IMR-90 (cell line): ENCODE measurements at regions not wholly inside any gene's neighbourhood (a gene's known extent, or its start where the extent isn't known, plus 50 kb on each side); places are given as distances from the start of the nearest gene placed in this dataset.

ENCODE experiments used
- ATAC-seq: fragments of 200-7000 bp; cut with Tn5 transposase; 2 replicates; pipeline ENCODE4 v1.9.1; 2020; ENCODE audit warnings: low read depth, mild to moderate bottlenecking, moderate library complexity
- BruUV-seq: library from RNA; stranded (reverse); fragments of 400-500 nt; replicated peaks from 2 replicates; lab custom pipeline; 2021; lab: Mats Ljungman, UMichigan
- CTCF ChIA-PET: fragments of 300-600 bp; formaldehyde crosslinking; extraction: SDS; loops from one replicate; lab custom pipeline; 2021; ENCODE audit warnings: antibody characterized with exemption; lab: Yijun Ruan, JAX
- POLR2A ChIA-PET: fragments of 300-600 bp; sonication (Branson Sonifier 250); formaldehyde crosslinking; loops from one replicate; lab custom pipeline; 2022; ENCODE audit warnings: antibody characterized with exemption; ENCODE audit not compliant: unreplicated experiment; lab: Charles Lee
- DNase-seq: peaks from one replicate; pipeline ENCODE4 v3.0.0; 2013
- H2AFZ ChIP-seq: replicated peaks from 2 replicates; pipeline ENCODE3; 2013; ENCODE audit warnings: low read length, mild to moderate bottlenecking; ENCODE audit not compliant: poor library complexity
- H2AK5ac ChIP-seq: 2 replicates; pipeline ENCODE4 v1.6.1; 2013; ENCODE audit warnings: low read depth, low read length, inconsistent platforms
- H2AK9ac ChIP-seq: replicated peaks from 2 replicates; pipeline ENCODE3; 2013; ENCODE audit warnings: mild to moderate bottlenecking, low read depth, low read length, moderate library complexity; ENCODE audit not compliant: poor library complexity
- H2BK120ac ChIP-seq: 2 replicates; pipeline ENCODE4 v1.6.1; 2013; ENCODE audit warnings: low read depth, low read length, inconsistent platforms
- H2BK15ac ChIP-seq: 3 replicates; pipeline ENCODE4 v1.6.1; 2013; ENCODE audit warnings: low read depth, low read length, inconsistent platforms
- H2BK20ac ChIP-seq: 2 replicates; pipeline ENCODE4 v1.6.1; 2013; ENCODE audit warnings: low read depth, mild to moderate bottlenecking, inconsistent platforms, low read length, moderate library complexity
- H2BK5ac ChIP-seq: 2 replicates; pipeline ENCODE4 v1.6.1; 2013; ENCODE audit warnings: mild to moderate bottlenecking, low read depth, low read length, inconsistent platforms; ENCODE audit not compliant: poor library complexity, severe bottlenecking
- H3K14ac ChIP-seq: replicated peaks from 2 replicates; pipeline ENCODE4 v1.6.1; 2013; ENCODE audit warnings: low read depth, low read length, inconsistent platforms
- H3K18ac ChIP-seq: 2 replicates; pipeline ENCODE4 v1.6.1; 2013; ENCODE audit warnings: low read depth, low read length, control low read depth
- H3K23ac ChIP-seq: 2 replicates; pipeline ENCODE4 v1.6.1; 2013; ENCODE audit warnings: low read depth, low read length, inconsistent platforms
- H3K27ac ChIP-seq: 2 replicates; pipeline ENCODE4 v1.5.1; 2013; ENCODE audit warnings: mild to moderate bottlenecking, control low read depth, low read length; ENCODE audit not compliant: insufficient read depth
- H3K27me3 ChIP-seq: 2 replicates; pipeline ENCODE4 v1.6.1; 2013; ENCODE audit warnings: low read length; ENCODE audit not compliant: control insufficient read depth, insufficient read depth
- H3K36me3 ChIP-seq: 2 replicates; pipeline ENCODE4 v1.6.1; 2013; ENCODE audit warnings: low read length, mixed read lengths; ENCODE audit not compliant: control insufficient read depth, insufficient read depth
- H3K4ac ChIP-seq: 2 replicates; pipeline ENCODE4 v1.6.1; 2013; ENCODE audit warnings: low read depth, low read length, inconsistent platforms
- H3K4me1 ChIP-seq: 2 replicates; pipeline ENCODE4 v1.6.1; 2013; ENCODE audit warnings: low read length, mixed read lengths; ENCODE audit not compliant: control insufficient read depth, insufficient read depth
- H3K4me2 ChIP-seq: 2 replicates; pipeline ENCODE4 v1.6.1; 2013; ENCODE audit warnings: low read depth, mild to moderate bottlenecking, control low read depth, low read length, moderate library complexity
- H3K4me3 ChIP-seq: 2 replicates; pipeline ENCODE4 v1.5.1; 2013; ENCODE audit warnings: low read depth, mild to moderate bottlenecking, control low read depth, low read length, moderate library complexity; ENCODE audit not compliant: insufficient read depth
- H3K56ac ChIP-seq: 2 replicates; pipeline ENCODE4 v1.6.1; 2013; ENCODE audit warnings: low read length, inconsistent platforms; ENCODE audit not compliant: insufficient read depth; ENCODE audit errors: extremely low read depth
- H3K79me1 ChIP-seq, 2 experiments: 2 replicates each; pipeline ENCODE4 v1.6.1; 2013; ENCODE audit warnings: low read length in 2 of 2, inconsistent platforms in 1 of 2, low read depth in 1 of 2
- H3K9ac ChIP-seq: 2 replicates; pipeline ENCODE4 v1.6.1; 2013; ENCODE audit warnings: low read depth, low read length, control low read depth
- H3K9me1 ChIP-seq: 2 replicates; pipeline ENCODE4 v1.6.1; 2013; ENCODE audit warnings: low read length, inconsistent platforms; ENCODE audit not compliant: insufficient read depth
- H3K9me3 ChIP-seq: 2 replicates; pipeline ENCODE4 v1.6.1; 2013; ENCODE audit warnings: low read length; ENCODE audit not compliant: control insufficient read depth, insufficient read depth
- H4K20me1 ChIP-seq: 2 replicates; pipeline ENCODE4 v1.6.1; 2013; ENCODE audit warnings: low read length, inconsistent platforms; ENCODE audit not compliant: insufficient read depth
- H4K5ac ChIP-seq: 2 replicates; pipeline ENCODE4 v1.6.1; 2013; ENCODE audit warnings: mild to moderate bottlenecking, low read depth, low read length, control low read depth
- H4K8ac ChIP-seq, 2 experiments: 2 replicates each; pipeline ENCODE4 v1.6.1; 2013; ENCODE audit warnings: low read depth in 2 of 2, low read length in 2 of 2, control low read depth in 1 of 2, inconsistent platforms in 1 of 2
- H4K91ac ChIP-seq: 2 replicates; pipeline ENCODE4 v1.6.1; 2013; ENCODE audit warnings: low read depth, low read length, inconsistent platforms; ENCODE audit not compliant: insufficient read depth
- BHLHE40 ChIP-seq: fragments of 150-350 bp; IDR thresholded peaks from 2 replicates; pipeline ENCODE4 v1.6.1; 2016; ENCODE audit warnings: mild to moderate bottlenecking, low read depth, low read length
- CEBPB ChIP-seq: IDR thresholded peaks from 2 replicates; pipeline ENCODE4 v1.6.1; 2012; ENCODE audit warnings: low read depth, low read length, improper control_type of control experiment
- CHD1 ChIP-seq: IDR thresholded peaks from 2 replicates; pipeline ENCODE4 v1.6.1; 2012; ENCODE audit warnings: low read depth, low read length, improper control_type of control experiment
- FOS ChIP-seq: fragments of 150-350 bp; IDR thresholded peaks from 2 replicates; pipeline ENCODE4 v1.6.1; 2016; ENCODE audit warnings: low read depth, low read length
- MAFK ChIP-seq: IDR thresholded peaks from 2 replicates; pipeline ENCODE4 v1.6.1; 2012; ENCODE audit warnings: low read depth, low read length, improper control_type of control experiment
- MAZ ChIP-seq: IDR thresholded peaks from 2 replicates; pipeline ENCODE4 v1.6.1; 2012; ENCODE audit warnings: low read depth, mild to moderate bottlenecking, low read length, improper control_type of control experiment, moderate library complexity, borderline replicate concordance
- MXI1 ChIP-seq: IDR thresholded peaks from 2 replicates; pipeline ENCODE4 v1.6.1; 2012; ENCODE audit warnings: low read depth, mild to moderate bottlenecking, low read length, moderate library complexity, borderline replicate concordance
- NFE2L2 ChIP-seq: fragments of 150-350 bp; IDR thresholded peaks from 2 replicates; pipeline ENCODE4 v1.6.1; 2016; ENCODE audit warnings: low read depth, mild to moderate bottlenecking, low read length
- POLR2A ChIP-seq: IDR thresholded peaks from 2 replicates; pipeline ENCODE4 v1.6.1; 2012; ENCODE audit warnings: mild to moderate bottlenecking, low read depth, low read length
- RAD21 ChIP-seq: IDR thresholded peaks from 2 replicates; pipeline ENCODE4 v1.6.1; 2012; ENCODE audit warnings: low read length, improper control_type of control experiment
- RCOR1 ChIP-seq: IDR thresholded peaks from 2 replicates; pipeline ENCODE4 v1.6.1; 2012; ENCODE audit warnings: mild to moderate bottlenecking, low read length, improper control_type of control experiment; ENCODE audit not compliant: insufficient replicate concordance
- RFX5 ChIP-seq: IDR thresholded peaks from 2 replicates; pipeline ENCODE4 v1.8.0; 2012; ENCODE audit warnings: low read depth, mild to moderate bottlenecking, low read length, moderate library complexity
- SMC3 ChIP-seq: fragments of 150-350 bp; IDR thresholded peaks from 2 replicates; pipeline ENCODE4 v1.6.1; 2016; ENCODE audit warnings: low read depth, mild to moderate bottlenecking, antibody characterized with exemption, low read length, moderate library complexity
- WGBS, 2 experiments: methylation state at CpG; one replicate each; pipeline versions ENCODE4 v1.1.5 to v1.1.7; 2013; ENCODE audit warnings: missing lambda C conversion rate in 2 of 2; ENCODE audit not compliant: insufficient read length in 1 of 2; ENCODE audit errors: extremely low coverage in 2 of 2; 5-methylcytosine and 5-hydroxymethylcytosine counted together
- dilution Hi-C: fragments of 300-500 bp; cut with HindIII; formaldehyde crosslinking; loops from one replicate; pipeline ENCODE4 v1.14.3; 2018; ENCODE audit warnings: low sequenced_read_pairs; ENCODE audit not compliant: unreplicated experiment
- in situ Hi-C: fragments of 300-500 bp; cut with MboI; formaldehyde crosslinking; loops from 3 replicates; pipeline ENCODE4 v1.14.3; 2019; ENCODE audit warnings: low sequenced_read_pairs, inconsistent platforms, mixed read lengths
- intact Hi-C: fragments of 100-400 bp; cut with micrococcal nuclease; formaldehyde crosslinking; loops from 2 replicates; pipeline ENCODE4 v1.10.0; 2022
- TF ChIP-seq, protein P1 (sequence below): fragments of 150-350 bp; IDR thresholded peaks from 2 replicates; pipeline ENCODE4 v1.6.1; 2017; ENCODE audit warnings: mild to moderate bottlenecking, antibody characterized with exemption, low read length, low read depth
- TF ChIP-seq, protein P2 (sequence below): conservative IDR thresholded peaks from 2 replicates; pipeline ENCODE4 v1.5.1; 2012; ENCODE audit warnings: mild to moderate bottlenecking, low read depth, low read length, improper control_type of control experiment
- TF ChIP-seq, protein P3 (sequence below): fragments of 150-350 bp; IDR thresholded peaks from 2 replicates; pipeline ENCODE4 v1.6.1; 2016; ENCODE audit warnings: low read depth, mild to moderate bottlenecking, low read length, moderate library complexity, borderline replicate concordance

DNA sequence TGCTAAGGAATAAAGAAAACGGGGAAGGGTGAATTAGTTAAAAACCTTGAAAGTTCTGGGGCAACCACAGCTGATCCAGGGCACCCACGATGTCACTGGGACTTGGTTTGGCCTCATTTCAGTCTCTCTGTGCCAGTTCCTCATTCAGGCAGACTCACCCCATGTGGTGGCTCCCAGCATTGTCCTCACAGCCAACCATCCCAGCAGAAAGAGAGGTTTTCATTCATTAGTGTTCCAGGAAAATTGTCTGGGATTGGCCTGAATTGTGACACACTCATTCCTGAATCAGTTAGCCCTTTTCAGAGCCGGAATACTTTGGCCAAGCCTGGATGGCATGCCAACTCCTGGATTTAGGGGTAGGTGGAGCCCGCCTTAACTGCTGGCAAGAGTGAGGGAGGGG, 367.7 kb downstream of the PRDM2 start:
- ATAC-seq (no peak), DNase-seq (no peak)
- Histone ChIP-seq H2AK5ac (no peak overlapping the region), H3K4me1 (no peaks in the 10 kb centered on the region), H3K14ac (no peak overlapping the region), H3K79me1 (no peaks in the 10 kb centered on the region), H2BK5ac (no peak overlapping the region), H3K4ac (no peak overlapping the region), H3K27me3 (no peaks in the 10 kb centered on the region), H3K36me3 (no peaks in the 10 kb centered on the region), H2AK9ac (no peak overlapping the region), H3K9me1 (no peaks in the 10 kb centered on the region), H3K27ac (no peak overlapping the region), H2AFZ (no peak overlapping the region), H3K56ac (no peak overlapping the region), H3K4me2 (no peak overlapping the region), H3K9me3 (peaks cover 23% of the 10 kb centered on the region), H4K20me1 (no peaks in the 10 kb centered on the region), H4K8ac (no peak overlapping the region), H2BK20ac (no peak overlapping the region), H3K9ac (no peak overlapping the region), H3K23ac (no peak overlapping the region), H2BK15ac (no peak overlapping the region), H2BK120ac (no peak overlapping the region), H3K18ac (no peak overlapping the region), H3K4me3 (no peak overlapping the region), H4K5ac (no peak overlapping the region), H4K91ac (no peak overlapping the region)
- TF ChIP-seq RFX5, result no peak
- no peak for TF ChIP-seq MAFK
- no peak for TF ChIP-seq CEBPB
- no peak for TF ChIP-seq FOS
- TF ChIP-seq, protein P1, sequence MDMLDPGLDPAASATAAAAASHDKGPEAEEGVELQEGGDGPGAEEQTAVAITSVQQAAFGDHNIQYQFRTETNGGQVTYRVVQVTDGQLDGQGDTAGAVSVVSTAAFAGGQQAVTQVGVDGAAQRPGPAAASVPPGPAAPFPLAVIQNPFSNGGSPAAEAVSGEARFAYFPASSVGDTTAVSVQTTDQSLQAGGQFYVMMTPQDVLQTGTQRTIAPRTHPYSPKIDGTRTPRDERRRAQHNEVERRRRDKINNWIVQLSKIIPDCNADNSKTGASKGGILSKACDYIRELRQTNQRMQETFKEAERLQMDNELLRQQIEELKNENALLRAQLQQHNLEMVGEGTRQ, result no peak
- TF ChIP-seq MAZ, result no peak
- TF ChIP-seq SMC3, result no peak
- TF ChIP-seq POLR2A, result no peak
- TF ChIP-seq, protein P2, sequence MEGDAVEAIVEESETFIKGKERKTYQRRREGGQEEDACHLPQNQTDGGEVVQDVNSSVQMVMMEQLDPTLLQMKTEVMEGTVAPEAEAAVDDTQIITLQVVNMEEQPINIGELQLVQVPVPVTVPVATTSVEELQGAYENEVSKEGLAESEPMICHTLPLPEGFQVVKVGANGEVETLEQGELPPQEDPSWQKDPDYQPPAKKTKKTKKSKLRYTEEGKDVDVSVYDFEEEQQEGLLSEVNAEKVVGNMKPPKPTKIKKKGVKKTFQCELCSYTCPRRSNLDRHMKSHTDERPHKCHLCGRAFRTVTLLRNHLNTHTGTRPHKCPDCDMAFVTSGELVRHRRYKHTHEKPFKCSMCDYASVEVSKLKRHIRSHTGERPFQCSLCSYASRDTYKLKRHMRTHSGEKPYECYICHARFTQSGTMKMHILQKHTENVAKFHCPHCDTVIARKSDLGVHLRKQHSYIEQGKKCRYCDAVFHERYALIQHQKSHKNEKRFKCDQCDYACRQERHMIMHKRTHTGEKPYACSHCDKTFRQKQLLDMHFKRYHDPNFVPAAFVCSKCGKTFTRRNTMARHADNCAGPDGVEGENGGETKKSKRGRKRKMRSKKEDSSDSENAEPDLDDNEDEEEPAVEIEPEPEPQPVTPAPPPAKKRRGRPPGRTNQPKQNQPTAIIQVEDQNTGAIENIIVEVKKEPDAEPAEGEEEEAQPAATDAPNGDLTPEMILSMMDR, result no peak
- TF ChIP-seq MXI1, result no peak
- no peak for TF ChIP-seq CHD1
- no peak for TF ChIP-seq RAD21
- TF ChIP-seq, protein P3, sequence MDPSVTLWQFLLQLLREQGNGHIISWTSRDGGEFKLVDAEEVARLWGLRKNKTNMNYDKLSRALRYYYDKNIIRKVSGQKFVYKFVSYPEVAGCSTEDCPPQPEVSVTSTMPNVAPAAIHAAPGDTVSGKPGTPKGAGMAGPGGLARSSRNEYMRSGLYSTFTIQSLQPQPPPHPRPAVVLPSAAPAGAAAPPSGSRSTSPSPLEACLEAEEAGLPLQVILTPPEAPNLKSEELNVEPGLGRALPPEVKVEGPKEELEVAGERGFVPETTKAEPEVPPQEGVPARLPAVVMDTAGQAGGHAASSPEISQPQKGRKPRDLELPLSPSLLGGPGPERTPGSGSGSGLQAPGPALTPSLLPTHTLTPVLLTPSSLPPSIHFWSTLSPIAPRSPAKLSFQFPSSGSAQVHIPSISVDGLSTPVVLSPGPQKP, result no peak
- TF ChIP-seq RCOR1, result no peak
- TF ChIP-seq BHLHE40, result no peak
- no peak for TF ChIP-seq NFE2L2
- ChIA-PET CTCF (no interaction called here), POLR2A (no interaction called here)
- in situ Hi-C loops (no loop called here), dilution Hi-C loops (no loop called here), intact Hi-C loops (no loop called here)
- BruUV-seq, result no TSS peak
- 20% methylated on average over 1 of the region's 4 CpGs; no CpG with 5 or more reads in 1 of the 2 experiments for WGBS, 2 experiments
